ENCODE measurements at regions not wholly inside any gene's neighbourhood (a gene's known extent, or its start where the extent isn't known, plus 50 kb on each side); places are given as distances from the start of the nearest gene placed in this dataset.

- peaks cover 2% of the 10 kb centered on the region for H3K27me3 Mint-ChIP-seq (ENCODE audit: insufficient read depth, unreplicated experiment)
- TF ChIP-seq, protein P1, sequence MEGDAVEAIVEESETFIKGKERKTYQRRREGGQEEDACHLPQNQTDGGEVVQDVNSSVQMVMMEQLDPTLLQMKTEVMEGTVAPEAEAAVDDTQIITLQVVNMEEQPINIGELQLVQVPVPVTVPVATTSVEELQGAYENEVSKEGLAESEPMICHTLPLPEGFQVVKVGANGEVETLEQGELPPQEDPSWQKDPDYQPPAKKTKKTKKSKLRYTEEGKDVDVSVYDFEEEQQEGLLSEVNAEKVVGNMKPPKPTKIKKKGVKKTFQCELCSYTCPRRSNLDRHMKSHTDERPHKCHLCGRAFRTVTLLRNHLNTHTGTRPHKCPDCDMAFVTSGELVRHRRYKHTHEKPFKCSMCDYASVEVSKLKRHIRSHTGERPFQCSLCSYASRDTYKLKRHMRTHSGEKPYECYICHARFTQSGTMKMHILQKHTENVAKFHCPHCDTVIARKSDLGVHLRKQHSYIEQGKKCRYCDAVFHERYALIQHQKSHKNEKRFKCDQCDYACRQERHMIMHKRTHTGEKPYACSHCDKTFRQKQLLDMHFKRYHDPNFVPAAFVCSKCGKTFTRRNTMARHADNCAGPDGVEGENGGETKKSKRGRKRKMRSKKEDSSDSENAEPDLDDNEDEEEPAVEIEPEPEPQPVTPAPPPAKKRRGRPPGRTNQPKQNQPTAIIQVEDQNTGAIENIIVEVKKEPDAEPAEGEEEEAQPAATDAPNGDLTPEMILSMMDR (IDR thresholded peaks at IDR 0.05; ENCODE audit: insufficient read depth in 1 of 2, low read depth in 1 of 2, low read length in 1 of 2, severe bottlenecking in 1 of 2, unreplicated experiment in 1 of 2), result no peak
- Histone ChIP-seq H3K4me3 (ENCODE audit: low read depth, low read length) (no peak overlapping the region), H3K27me3 (replicated peaks; ENCODE audit: control insufficient read depth, insufficient read depth, low read length) (no peaks in the 10 kb centered on the region), H3K4me1 (no peaks in the 10 kb centered on the region), H3K36me3 (ENCODE audit: control insufficient read depth, insufficient read depth, low read length) (no peaks in the 10 kb centered on the region), H3K9me3 (no peaks in the 10 kb centered on the region)
- H3K36me3 Mint-ChIP-seq (ENCODE audit: insufficient read depth, unreplicated experiment), result no peaks in the 10 kb centered on the region
- no peak for DNase-seq
- peaks cover 21% of the 10 kb centered on the region for H3K9me3 Mint-ChIP-seq (ENCODE audit: unreplicated experiment)
- POLR2A ChIA-PET, result no interaction called here
- no peak overlapping the region for H3K4me3 Mint-ChIP-seq (ENCODE audit: unreplicated experiment)
- no TSS peak for BruUV-seq (replicated peaks)
- no peak overlapping the region for H3K27ac Mint-ChIP-seq (ENCODE audit: unreplicated experiment)
- CTCF ChIA-PET, result no interaction called here
- intact Hi-C loops (cut with micrococcal nuclease; ENCODE audit: unreplicated experiment), result no loop called here
- no peaks in the 10 kb centered on the region for H3K4me1 Mint-ChIP-seq (ENCODE audit: low read depth, unreplicated experiment)
These were observed 291.6 kb downstream of the IL20RB start for GRCh38 chr3:137249311-137249940.

DNA sequence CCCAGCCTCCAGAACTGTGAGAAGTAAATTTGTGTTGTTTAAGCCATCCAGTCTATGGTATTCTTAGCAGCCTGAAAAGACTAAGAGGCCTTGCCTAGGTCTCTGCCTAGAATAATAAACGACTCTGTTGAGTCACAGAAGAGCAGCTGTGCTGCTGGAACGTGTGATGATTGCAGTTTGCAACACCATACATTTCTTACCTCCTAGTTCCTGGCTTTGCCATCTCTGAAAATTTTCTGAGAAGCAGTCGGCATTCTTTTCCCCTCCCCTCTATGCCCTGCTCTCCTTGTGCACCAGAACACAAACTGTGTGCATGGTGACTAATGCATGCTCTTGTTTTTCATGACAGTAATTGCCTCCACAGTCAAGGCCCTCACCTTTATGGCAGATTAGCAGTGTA lies 301.3 kb downstream of the IL20RB start:
- no peak for DNase-seq
- peaks cover 3% of the 10 kb centered on the region for H3K9me3 Mint-ChIP-seq (ENCODE audit: unreplicated experiment)
- no peaks in the 10 kb centered on the region; the same call in 1 of the 2 replicates for H3K27me3 ChIP-seq (replicated peaks; ENCODE audit: control insufficient read depth, insufficient read depth, low read length)
- no peaks in the 10 kb centered on the region for H3K36me3 Mint-ChIP-seq (ENCODE audit: insufficient read depth, unreplicated experiment)
- BruUV-seq (replicated peaks), result no TSS peak
- ChIA-PET CTCF (no interaction called here), POLR2A (no interaction called here)
- H3K4me1 Mint-ChIP-seq (ENCODE audit: low read depth, unreplicated experiment), result no peaks in the 10 kb centered on the region
- H3K4me1 ChIP-seq, result no peaks in the 10 kb centered on the region
- no peak overlapping the region for H3K4me3 ChIP-seq (ENCODE audit: low read depth, low read length)
- intact Hi-C loops (cut with micrococcal nuclease; ENCODE audit: unreplicated experiment), result no loop called here
- no peak overlapping the region for H3K4me3 Mint-ChIP-seq (ENCODE audit: unreplicated experiment)
- peaks cover 10% of the 10 kb centered on the region for H3K27me3 Mint-ChIP-seq (ENCODE audit: insufficient read depth, unreplicated experiment)
- TF ChIP-seq, protein P1 (IDR thresholded peaks at IDR 0.05; ENCODE audit: insufficient read depth in 1 of 2, low read depth in 1 of 2, low read length in 1 of 2, severe bottlenecking in 1 of 2, unreplicated experiment in 1 of 2), result no peak
- H3K36me3 ChIP-seq (ENCODE audit: control insufficient read depth, insufficient read depth, low read length), result no peaks in the 10 kb centered on the region
- no peaks in the 10 kb centered on the region for H3K9me3 ChIP-seq
- H3K27ac Mint-ChIP-seq (ENCODE audit: unreplicated experiment), result no peak overlapping the region

DNA sequence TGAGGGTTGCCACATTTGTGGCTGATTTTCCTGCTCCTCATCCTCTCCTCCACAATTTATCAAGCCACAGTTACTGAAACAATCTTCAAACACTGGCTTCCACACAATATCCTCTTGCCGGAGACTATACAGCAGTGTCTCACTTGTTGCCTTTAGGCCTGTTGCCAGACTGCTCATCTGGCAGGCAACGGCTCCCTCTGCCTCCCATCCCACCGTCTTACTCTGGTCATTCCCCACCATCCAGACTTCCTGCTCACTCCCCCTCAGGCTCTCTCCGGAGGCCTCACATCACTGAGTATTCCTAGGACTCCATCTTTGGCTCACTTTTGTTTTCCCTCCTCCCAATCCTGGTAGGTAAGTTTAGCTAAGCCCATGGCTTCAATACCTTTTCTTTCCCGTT lies 301.9 kb downstream of the IL20RB start:
- H3K4me1 Mint-ChIP-seq (ENCODE audit: low read depth, unreplicated experiment), result no peaks in the 10 kb centered on the region
- CTCF ChIA-PET, result no interaction called here
- intact Hi-C loops (cut with micrococcal nuclease; ENCODE audit: unreplicated experiment), result no loop called here
- peak in 1 of 2 experiments; percentile 10 for DNase-seq
- POLR2A ChIA-PET, result no interaction called here
- peaks cover 12% of the 10 kb centered on the region for H3K27me3 Mint-ChIP-seq (ENCODE audit: insufficient read depth, unreplicated experiment)
- no peak overlapping the region for H3K27ac Mint-ChIP-seq (ENCODE audit: unreplicated experiment)
- no peaks in the 10 kb centered on the region for H3K36me3 Mint-ChIP-seq (ENCODE audit: insufficient read depth, unreplicated experiment)
- H3K9me3 ChIP-seq, result no peaks in the 10 kb centered on the region
- TF ChIP-seq, protein P1 (IDR thresholded peaks at IDR 0.05; ENCODE audit: insufficient read depth in 1 of 2, low read depth in 1 of 2, low read length in 1 of 2, severe bottlenecking in 1 of 2, unreplicated experiment in 1 of 2), result no peak
- no peaks in the 10 kb centered on the region for H3K36me3 ChIP-seq (ENCODE audit: control insufficient read depth, insufficient read depth, low read length)
- no peaks in the 10 kb centered on the region; the same call in 1 of the 2 replicates for H3K27me3 ChIP-seq (replicated peaks; ENCODE audit: control insufficient read depth, insufficient read depth, low read length)
- H3K4me1 ChIP-seq, result no peaks in the 10 kb centered on the region
- no TSS peak for BruUV-seq (replicated peaks)
- no peaks in the 10 kb centered on the region for H3K9me3 Mint-ChIP-seq (ENCODE audit: unreplicated experiment)
- H3K4me3 Mint-ChIP-seq (ENCODE audit: unreplicated experiment), result no peak overlapping the region
- H3K4me3 ChIP-seq (ENCODE audit: low read depth, low read length), result no peak overlapping the region

All from Caco-2 (cell line).